Spinal cord (tissue), 9 donors: ENCODE measurements at regions not wholly inside any gene's neighbourhood (a gene's known extent, or its start where the extent isn't known, plus 50 kb on each side); places are given as distances from the start of the nearest gene placed in this dataset.

Source experiments
- DNase-seq, 6 donors: peaks; one replicate each; pipeline versions ENCODE4 v3.0.0 to v3.0.0-alpha.2; 2013 to 2015; ENCODE audit warnings: low spot score in 6 of 6, low read depth in 4 of 6
- H3K27ac ChIP-seq: one replicate; pipeline ENCODE4 v1.5.1; 2013; ENCODE audit warnings: low read depth, low read length, control low read depth
- H3K27me3 ChIP-seq: one replicate; pipeline ENCODE4 v1.6.1; 2013; ENCODE audit warnings: low read length; ENCODE audit not compliant: control insufficient read depth, insufficient read depth
- H3K36me3 ChIP-seq: one replicate; pipeline ENCODE4 v1.6.1; 2013; ENCODE audit warnings: low read length; ENCODE audit not compliant: control insufficient read depth, insufficient read depth
- H3K4me1 ChIP-seq: one replicate; pipeline ENCODE4 v1.6.1; 2013; ENCODE audit warnings: low read length; ENCODE audit not compliant: control insufficient read depth, insufficient read depth
- H3K4me3 ChIP-seq: one replicate; pipeline ENCODE4 v1.5.1; 2013; ENCODE audit warnings: low read depth, low read length, control low read depth
- H3K9me3 ChIP-seq: one replicate; pipeline ENCODE4 v1.6.1; 2013; ENCODE audit warnings: low read length; ENCODE audit not compliant: control insufficient read depth, insufficient read depth
- WGBS: methylation state at CpG from one replicate; pipeline ENCODE4 v1.1.5; 2013; ENCODE audit warnings: missing lambda C conversion rate; ENCODE audit not compliant: insufficient coverage; 5-methylcytosine and 5-hydroxymethylcytosine counted together
- donor health status: healthy.

DNA sequence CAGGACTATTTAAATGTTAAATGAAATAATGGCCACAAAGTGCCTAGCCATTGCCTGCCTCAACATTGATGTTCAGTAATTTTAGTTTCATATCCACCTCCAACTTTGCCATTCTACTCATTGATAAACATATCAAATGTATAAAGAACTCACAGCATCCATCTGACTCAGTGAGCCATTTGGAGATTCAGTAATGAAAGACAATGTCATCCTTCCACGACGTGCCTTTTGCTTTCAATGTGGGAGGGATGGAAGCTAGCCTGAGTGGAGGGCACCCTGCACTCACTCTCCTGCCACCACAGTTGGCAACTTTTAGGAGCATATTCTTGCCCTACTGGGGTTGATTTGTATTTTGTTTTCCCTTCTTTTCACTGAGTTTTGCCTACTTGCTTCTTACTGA, 151.5 kb downstream of the GLUL start:
- Histone ChIP-seq H3K27ac (no peak overlapping the region), H3K36me3 (no peaks in the 10 kb centered on the region), H3K27me3 (no peaks in the 10 kb centered on the region), H3K4me3 (no peak overlapping the region), H3K4me1 (peaks cover 7% of the 10 kb centered on the region), H3K9me3 (no peaks in the 10 kb centered on the region)
- WGBS, result no CpG with 5 or more reads among the region's 2 CpGs
- DNase-seq, result no peak

DNA sequence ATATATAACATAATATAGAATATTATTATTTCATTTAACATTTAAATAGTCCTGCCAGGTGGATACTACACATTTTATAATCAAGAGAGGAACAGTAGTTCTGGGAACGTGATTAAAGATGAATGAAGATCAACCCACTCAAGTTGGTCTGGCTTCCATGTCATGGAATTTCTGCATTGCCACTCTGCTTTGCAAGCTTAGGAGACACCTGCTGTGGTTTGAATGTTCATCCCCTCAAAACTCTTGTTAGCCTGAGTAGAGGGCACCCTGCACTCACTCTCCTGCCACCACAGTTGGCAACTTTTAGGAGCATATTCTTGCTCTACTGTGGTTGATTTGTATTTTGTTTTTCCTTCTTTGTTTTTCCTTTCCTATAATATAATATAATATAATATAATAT, 153.2 kb downstream of the GLUL start:
- H3K27ac ChIP-seq, result no peak overlapping the region
- no peak overlapping the region for H3K4me3 ChIP-seq
- H3K36me3 ChIP-seq, result no peaks in the 10 kb centered on the region
- H3K9me3 ChIP-seq, result no peaks in the 10 kb centered on the region
- peaks cover 7% of the 10 kb centered on the region for H3K4me1 ChIP-seq
- 100% methylated on average over 1 of the region's 1 CpG for WGBS
- no peaks in the 10 kb centered on the region for H3K27me3 ChIP-seq
- DNase-seq, result no peak

DNA sequence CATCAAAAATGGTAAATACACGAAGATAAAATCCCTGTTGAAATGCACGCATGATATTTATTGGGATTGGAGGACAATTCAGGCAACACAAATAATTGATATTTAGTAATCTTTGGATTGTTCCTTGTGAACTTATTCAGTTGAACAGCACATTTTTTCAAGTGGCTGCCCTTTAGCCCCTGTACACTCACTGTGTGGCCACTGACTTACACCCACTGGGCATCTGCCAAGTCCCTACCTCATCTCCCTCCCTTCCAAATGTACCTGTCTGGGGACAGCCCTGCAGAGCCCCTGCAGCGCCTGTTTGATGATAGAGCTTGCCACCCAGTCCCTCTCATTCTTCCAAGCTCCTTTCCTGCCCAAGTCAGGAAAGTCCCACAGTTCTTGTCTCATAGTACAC, 154.3 kb downstream of the GLUL start:
- no peak for DNase-seq
- 100% methylated on average over 2 of the region's 3 CpGs for WGBS
- no peaks in the 10 kb centered on the region for H3K36me3 ChIP-seq
- peaks cover 7% of the 10 kb centered on the region for H3K4me1 ChIP-seq
- no peaks in the 10 kb centered on the region for H3K9me3 ChIP-seq
- no peak overlapping the region for H3K4me3 ChIP-seq
- H3K27ac ChIP-seq, result no peak overlapping the region
- H3K27me3 ChIP-seq, result no peaks in the 10 kb centered on the region

DNA sequence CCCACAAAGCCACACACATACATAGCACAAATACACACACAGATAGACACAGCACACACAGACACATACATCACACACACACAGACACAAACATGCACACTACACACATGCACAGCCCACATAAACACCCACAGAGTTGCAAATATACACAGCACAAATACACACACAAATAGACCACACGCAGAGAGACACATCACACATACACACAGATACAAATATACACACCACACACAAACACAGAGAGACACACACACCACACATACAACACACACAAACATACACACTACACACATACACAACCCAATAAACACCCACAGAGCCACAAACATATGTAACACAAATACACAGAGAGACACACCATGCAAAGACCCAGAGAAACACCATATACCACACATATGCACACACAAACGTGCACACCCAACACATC, 154.9 kb downstream of the GLUL start:
- DNase-seq, result no peak
- Histone ChIP-seq H3K4me3 (no peak overlapping the region), H3K4me1 (peaks cover 7% of the 10 kb centered on the region), H3K27ac (no peak overlapping the region), H3K36me3 (no peaks in the 10 kb centered on the region), H3K9me3 (no peaks in the 10 kb centered on the region), H3K27me3 (no peaks in the 10 kb centered on the region)
- 100% methylated on average over 2 of the region's 2 CpGs for WGBS

DNA sequence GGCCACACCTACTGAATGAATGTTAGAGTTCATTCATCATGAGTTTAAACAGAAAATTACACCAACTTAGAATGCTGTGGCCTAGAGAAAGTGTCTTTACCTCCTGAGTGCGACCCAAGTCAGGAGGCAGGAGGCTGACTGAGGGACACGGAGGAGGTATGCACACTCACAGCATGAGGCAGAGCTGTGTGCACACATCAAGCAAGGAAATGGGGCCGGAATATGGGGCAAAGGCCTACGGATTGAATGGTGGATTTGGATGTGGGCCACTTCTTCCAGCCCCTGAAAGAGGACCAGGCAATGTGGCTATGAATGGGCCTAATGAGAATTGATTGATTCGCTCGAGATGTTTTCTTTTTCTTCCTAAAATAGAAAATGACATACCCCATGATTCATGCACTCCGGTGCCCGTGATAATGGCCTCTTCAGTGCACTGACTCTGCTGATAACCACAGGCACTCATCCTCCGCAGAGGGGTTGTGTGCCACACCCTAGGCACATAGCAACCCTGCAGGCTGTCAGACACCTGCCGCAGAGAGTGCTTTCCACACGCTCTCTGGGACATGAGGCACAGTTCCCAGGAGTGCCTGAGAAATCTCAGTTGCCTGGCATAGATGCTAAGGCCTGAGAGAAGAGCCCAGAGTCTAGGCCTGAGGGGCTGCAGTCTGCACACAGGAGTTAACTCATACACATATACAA, 155.5 kb downstream of the GLUL start:
- no peak overlapping the region for H3K27ac ChIP-seq
- no peaks in the 10 kb centered on the region for H3K9me3 ChIP-seq
- H3K27me3 ChIP-seq, result no peaks in the 10 kb centered on the region
- 47% methylated on average over 11 of the region's 11 CpGs for WGBS
- H3K36me3 ChIP-seq, result no peaks in the 10 kb centered on the region
- H3K4me3 ChIP-seq, result no peak overlapping the region
- H3K4me1 ChIP-seq, result peaks cover 7% of the 10 kb centered on the region
- DNase-seq, result peak in 2 of 6 donors; percentile 26 to 38

DNA sequence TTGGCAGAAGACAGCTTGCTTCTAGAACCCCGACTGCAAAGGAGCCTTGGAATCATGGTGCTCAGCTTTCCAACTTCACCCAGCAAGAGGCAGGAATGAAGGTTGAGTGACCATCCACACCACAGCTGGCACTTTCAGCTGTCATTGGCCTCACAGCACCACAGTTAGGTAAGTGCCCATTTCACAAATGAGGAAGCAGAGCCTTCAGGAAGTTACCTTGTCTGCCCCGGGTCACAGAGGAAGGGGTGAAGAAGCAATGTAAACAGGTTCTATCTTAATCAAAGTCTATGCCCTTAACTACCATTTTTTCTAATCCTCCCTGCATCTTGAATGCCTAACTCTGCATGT, 156.0 kb downstream of the GLUL start:
- DNase-seq, result no peak
- WGBS, result 91% methylated on average over 1 of the region's 2 CpGs
- Histone ChIP-seq H3K9me3 (no peaks in the 10 kb centered on the region), H3K27ac (no peak overlapping the region), H3K27me3 (no peaks in the 10 kb centered on the region), H3K4me1 (peaks cover 7% of the 10 kb centered on the region), H3K36me3 (no peaks in the 10 kb centered on the region), H3K4me3 (no peak overlapping the region)

DNA sequence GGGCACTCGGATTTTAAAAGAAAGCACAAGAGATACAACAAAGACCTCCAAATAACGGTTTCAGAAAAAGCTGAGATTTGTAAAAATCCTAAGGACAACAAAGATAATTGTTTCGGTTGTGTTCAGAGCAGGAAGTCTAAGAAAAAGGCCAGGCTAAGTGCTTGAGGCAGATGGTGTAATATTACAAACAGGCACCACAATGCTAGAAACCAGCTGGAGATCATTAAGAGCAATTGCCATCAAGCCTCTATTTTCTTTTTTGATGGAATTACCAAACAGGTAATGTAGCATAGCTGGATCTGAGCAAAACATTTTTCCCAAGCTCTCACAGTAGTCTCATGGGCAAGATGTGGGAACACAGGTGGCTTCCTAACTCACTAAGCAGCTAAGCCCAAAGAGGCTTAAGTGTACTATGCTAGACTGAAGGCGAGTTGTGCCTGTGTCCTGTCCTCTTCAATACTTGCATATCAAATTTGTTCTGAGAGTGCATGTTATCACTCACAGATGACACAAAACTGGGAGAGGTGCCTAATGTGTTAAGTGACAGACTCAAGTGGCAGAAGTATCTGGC, 161.6 kb downstream of the GLUL start:
- Histone ChIP-seq H3K9me3 (no peaks in the 10 kb centered on the region), H3K27ac (no peak overlapping the region), H3K36me3 (no peaks in the 10 kb centered on the region), H3K27me3 (no peaks in the 10 kb centered on the region), H3K4me1 (no peaks in the 10 kb centered on the region), H3K4me3 (no peak overlapping the region)
- 80% methylated on average over 2 of the region's 4 CpGs for WGBS
- DNase-seq, result peak in 3 of 6 donors; percentile 9 to 84 (median 39)

DNA sequence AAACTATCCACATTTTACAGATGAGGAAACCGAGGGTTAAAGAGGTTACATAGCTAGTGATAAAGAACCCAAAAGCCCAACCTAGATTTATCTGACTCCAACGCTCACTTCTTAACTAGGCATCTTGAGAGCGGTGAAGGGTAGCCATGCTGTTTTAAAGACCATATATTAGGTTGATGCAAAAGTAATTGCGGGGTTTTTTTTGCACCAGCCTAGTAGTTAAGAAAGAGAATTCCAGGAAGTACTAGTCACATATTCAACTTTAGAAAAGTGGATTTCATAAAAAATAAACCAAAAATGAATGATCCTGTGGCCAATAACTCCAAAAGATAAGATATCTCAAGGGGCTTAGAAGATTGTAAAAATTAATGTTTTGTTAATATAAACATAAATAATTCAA, 162.1 kb downstream of the GLUL start:
- no peak overlapping the region for H3K27ac ChIP-seq
- WGBS, result no CpG with 5 or more reads among the region's 4 CpGs
- DNase-seq, result no peak
- H3K4me1 ChIP-seq, result no peaks in the 10 kb centered on the region
- no peaks in the 10 kb centered on the region for H3K36me3 ChIP-seq
- no peaks in the 10 kb centered on the region for H3K9me3 ChIP-seq
- no peak overlapping the region for H3K4me3 ChIP-seq
- no peaks in the 10 kb centered on the region for H3K27me3 ChIP-seq

DNA sequence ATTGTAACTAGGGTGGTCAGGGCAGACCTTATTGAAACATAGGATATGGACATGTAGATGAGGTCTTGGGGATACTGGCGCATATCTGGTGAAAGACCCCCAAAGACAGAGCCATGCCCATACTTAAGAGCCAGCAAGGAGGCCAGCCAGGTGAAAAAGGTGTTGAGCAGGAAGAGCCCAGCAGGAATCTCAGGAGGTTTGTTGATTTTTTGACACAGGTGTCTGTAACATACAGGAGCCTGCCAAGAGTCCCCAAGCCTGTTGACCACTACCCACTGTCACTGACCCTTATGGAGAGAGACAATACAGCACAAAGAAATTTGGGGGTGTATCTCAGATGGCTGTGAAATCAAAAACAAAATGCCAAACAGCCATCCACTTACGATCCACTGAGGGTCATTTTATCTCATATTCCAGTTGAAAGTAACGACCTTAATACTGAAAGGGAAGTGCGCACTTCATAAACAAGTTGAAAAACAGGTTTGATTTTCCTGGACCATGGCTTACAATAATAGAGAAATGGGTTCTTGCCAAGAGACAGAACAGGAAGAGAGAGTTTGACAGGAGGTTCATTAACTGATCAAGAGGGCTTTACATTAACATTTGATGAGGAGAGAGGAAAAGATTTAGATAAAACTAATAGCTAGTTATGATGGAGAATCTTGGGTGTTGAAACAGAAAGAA, 163.6 kb downstream of the GLUL start:
- Histone ChIP-seq H3K4me1 (no peaks in the 10 kb centered on the region), H3K9me3 (no peaks in the 10 kb centered on the region), H3K27me3 (no peaks in the 10 kb centered on the region), H3K4me3 (no peak overlapping the region), H3K27ac (no peak overlapping the region), H3K36me3 (no peaks in the 10 kb centered on the region)
- DNase-seq, result no peak
- 92% methylated on average over 2 of the region's 4 CpGs for WGBS

DNA sequence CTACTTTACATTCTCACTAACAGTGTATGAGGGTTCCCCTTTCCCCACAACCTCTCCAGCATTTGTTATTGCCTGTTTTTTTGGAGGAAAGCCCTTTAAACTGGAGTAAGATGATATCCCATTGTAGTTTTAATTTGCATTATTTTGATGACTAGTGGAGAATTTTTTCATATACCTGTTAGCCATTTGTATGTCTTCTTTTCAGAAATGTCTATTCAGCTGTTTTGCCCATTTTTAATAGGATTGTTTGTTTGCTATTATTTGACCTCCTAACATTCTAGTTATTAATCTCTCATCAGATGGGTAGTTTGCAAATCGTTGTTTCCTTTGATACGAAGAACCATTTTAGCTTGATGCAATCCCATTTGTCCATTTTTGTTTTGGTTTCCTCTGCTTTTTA, 165.0 kb downstream of the GLUL start:
- Histone ChIP-seq H3K4me1 (no peaks in the 10 kb centered on the region), H3K36me3 (no peaks in the 10 kb centered on the region), H3K4me3 (no peak overlapping the region), H3K9me3 (no peaks in the 10 kb centered on the region), H3K27ac (no peak overlapping the region), H3K27me3 (no peaks in the 10 kb centered on the region)
- WGBS, result 100% methylated on average over 1 of the region's 2 CpGs
- no peak for DNase-seq
